Liver (tissue), 9 donors: ENCODE measurements at regions not wholly inside any gene's neighbourhood (a gene's known extent, or its start where the extent isn't known, plus 50 kb on each side); places are given as distances from the start of the nearest gene placed in this dataset. TPM values are rescaled to one million over a fixed set of nuclear protein-coding genes. Genes with fewer than 3 reads are reported as not detected.

Experiments
- DNase-seq: peaks from one replicate; pipeline ENCODE4 v3.0.0-alpha.2; 2017; ENCODE audit warnings: low spot score
- H3K27ac ChIP-seq, 2 donors: one replicate each; pipeline ENCODE4 v1.7.0; 2013; ENCODE audit warnings: inconsistent platforms in 2 of 2, low read length in 2 of 2, control low read depth in 1 of 2, low read depth in 1 of 2, mild to moderate bottlenecking in 1 of 2
- H3K27me3 ChIP-seq, 4 donors: one replicate each; pipeline versions ENCODE4 v1.6.1 to v1.7.0; 2013; ENCODE audit warnings: low read length in 3 of 4, inconsistent platforms in 1 of 4, mild to moderate bottlenecking in 1 of 4, moderate library complexity in 1 of 4; ENCODE audit not compliant: control insufficient read depth in 4 of 4, insufficient read depth in 4 of 4
- H3K36me3 ChIP-seq, 4 donors: one replicate each; pipeline versions ENCODE4 v1.6.1 to v1.7.0; 2013; ENCODE audit warnings: low read length in 3 of 4, mild to moderate bottlenecking in 3 of 4, low read depth in 1 of 4, moderate library complexity in 1 of 4; ENCODE audit not compliant: control insufficient read depth in 4 of 4, insufficient read depth in 3 of 4
- H3K4me1 ChIP-seq, 4 donors: one replicate each; pipeline versions ENCODE4 v1.6.1 to v1.7.0; 2013; ENCODE audit warnings: low read length in 3 of 4, mild to moderate bottlenecking in 3 of 4, moderate library complexity in 1 of 4; ENCODE audit not compliant: control insufficient read depth in 4 of 4, insufficient read depth in 4 of 4
- H3K4me3 ChIP-seq, 3 donors: one replicate each; pipeline versions ENCODE4 v1.6.1 to v1.7.0; 2013; ENCODE audit warnings: low read length in 3 of 3, control low read depth in 1 of 3, low read depth in 1 of 3, mild to moderate bottlenecking in 1 of 3
- H3K9ac ChIP-seq, 2 donors: one replicate each; pipeline ENCODE4 v1.7.0; 2013; ENCODE audit warnings: low read length in 2 of 2, mild to moderate bottlenecking in 2 of 2, moderate library complexity in 2 of 2, control low read depth in 1 of 2, low read depth in 1 of 2
- H3K9me3 ChIP-seq, 4 donors: one replicate each; pipeline versions ENCODE4 v1.6.1 to v1.7.0; 2013; ENCODE audit warnings: low read length in 3 of 4; ENCODE audit not compliant: control insufficient read depth in 4 of 4
- ATF3 ChIP-seq: IDR thresholded peaks from 2 replicates; pipeline ENCODE4 v1.6.1; 2016; ENCODE audit warnings: antibody characterized with exemption
- CTCF ChIP-seq: fragments of 150-350 bp; IDR thresholded peaks from 2 replicates; pipeline ENCODE4 v1.5.1; 2017; ENCODE audit warnings: improper control_type of control experiment, low read depth, low read length; ENCODE audit not compliant: missing input control
- EGR1 ChIP-seq, 2 donors: IDR thresholded peaks; 2 replicates each; pipeline ENCODE4 v1.6.1; 2016 to 2018; ENCODE audit warnings: antibody characterized with exemption in 2 of 2, low read depth in 2 of 2
- FOXA1 ChIP-seq: IDR thresholded peaks from 2 replicates; pipeline ENCODE4 v1.6.1; 2016; ENCODE audit warnings: antibody characterized with exemption
- FOXA2 ChIP-seq: IDR thresholded peaks from 2 replicates; pipeline ENCODE4 v1.6.1; 2016; ENCODE audit warnings: antibody characterized with exemption
- HNF4A ChIP-seq, 2 donors: conservative IDR thresholded peaks; 2 replicates each; pipeline ENCODE4 v1.6.1; 2016; ENCODE audit warnings: antibody characterized with exemption in 2 of 2, mild to moderate bottlenecking in 2 of 2
- HNF4G ChIP-seq: IDR thresholded peaks from 2 replicates; pipeline ENCODE4 v1.6.1; 2016; ENCODE audit warnings: antibody characterized with exemption
- JUND ChIP-seq, 2 donors: IDR thresholded peaks; 2 replicates each; pipeline ENCODE4 v1.6.1; 2016; ENCODE audit warnings: antibody characterized with exemption in 2 of 2
- MAX ChIP-seq: IDR thresholded peaks from 2 replicates; pipeline ENCODE4 v1.6.1; 2016; ENCODE audit warnings: antibody characterized with exemption
- NR2F2 ChIP-seq: IDR thresholded peaks from 2 replicates; pipeline ENCODE4 v1.6.1; 2016; ENCODE audit warnings: antibody characterized with exemption
- RAD21 ChIP-seq, 2 donors: IDR thresholded peaks; 2 replicates each; pipeline ENCODE4 v1.6.1; 2016; ENCODE audit warnings: antibody characterized with exemption in 2 of 2, mild to moderate bottlenecking in 2 of 2
- REST ChIP-seq: IDR thresholded peaks from 2 replicates; pipeline ENCODE4 v1.6.1; 2016; ENCODE audit warnings: antibody characterized with exemption, mild to moderate bottlenecking
- RXRA ChIP-seq, 2 donors: IDR thresholded peaks; 2 replicates each; pipeline ENCODE4 v1.6.1; 2017 to 2018; ENCODE audit warnings: antibody characterized with exemption in 2 of 2, mild to moderate bottlenecking in 1 of 2
- SP1 ChIP-seq: IDR thresholded peaks from 2 replicates; pipeline ENCODE4 v1.6.1; 2018; ENCODE audit warnings: antibody characterized with exemption, mild to moderate bottlenecking
- YY1 ChIP-seq: IDR thresholded peaks from 2 replicates; pipeline ENCODE4 v1.6.1; 2016; ENCODE audit warnings: antibody characterized with exemption, mild to moderate bottlenecking
- ZBTB33 ChIP-seq: IDR thresholded peaks from 2 replicates; pipeline ENCODE4 v1.6.1; 2016; ENCODE audit warnings: antibody characterized with exemption
- WGBS: extraction: QIAGEN DNeasy Blood & Tissue Kit; methylation state at CpG from one replicate; pipeline ENCODE4 v1.1.7; 2013; 5-methylcytosine and 5-hydroxymethylcytosine counted together
- small RNA-seq: library from RNA; depleted of rRNA; stranded (forward); fragments of <200 nt; gene quantifications from one replicate; pipeline ENCODE3, GENCODE V24; 2014
- donor health status: healthy.
- donor health status: healthy.
- donor health status: healthy.
- donor health status: healthy.
- donor health status: healthy.

GRCh38 chr3:154062513-154062912, 58.7 kb upstream of the ARHGEF26 start (continued):
- TF ChIP-seq REST = no peak

- Histone ChIP-seq H3K9ac (no peak overlapping the region), H3K4me1 (no peaks in the 10 kb centered on the region)
- WGBS = 95% methylated on average over 2 of the region's 2 CpGs
Observed at GRCh38 chr3:154071146-154071545, 50.0 kb upstream of the ARHGEF26 start.

More at GRCh38 chr3:154071146-154071545, 50.0 kb upstream of the ARHGEF26 start:
- TF ChIP-seq JUND (IDR thresholded peaks at IDR 0.05) (no peak), RXRA (IDR thresholded peaks at IDR 0.05) (no peak), RAD21 (IDR thresholded peaks at IDR 0.05) (no peak), HNF4A (conservative IDR thresholded peaks at IDR 0.05) (no peak), FOXA2 (no peak), MAX (no peak), ATF3 (no peak), YY1 (no peak), REST (no peak), EGR1 (IDR thresholded peaks at IDR 0.05; ENCODE audit: low read depth in 2 of 2) (no peak), CTCF (no peak), FOXA1 (no peak), ZBTB33 (no peak), NR2F2 (no peak), HNF4G (no peak), SP1 (no peak)
- Histone ChIP-seq H3K27ac (no peak overlapping the region), H3K4me3 (no peak overlapping the region), H3K36me3 (no peaks in the 10 kb centered on the region), H3K9me3 (peaks cover 0 to 8% (median 0%) of the 10 kb centered on the region in 4 donors), H3K27me3 (no peaks in the 10 kb centered on the region)
- DNase-seq = no peak

Small RNAs in the stretch of these regions (small RNA-seq; reads per million reads assigned to genes)
- gene RF00019 (not detected), gene RF00096 (not detected), gene RNU6-901P (not detected)
